HG03432 (cell line): ENCODE measurements at regions not wholly inside any gene's neighbourhood (a gene's known extent, or its start where the extent isn't known, plus 50 kb on each side); places are given as distances from the start of the nearest gene placed in this dataset.

Source experiments
- ATAC-seq: cut with Tn5 transposase; IDR thresholded peaks from one replicate; pipeline ENCODE4 v1.9.1; 2021; ENCODE audit warnings: mild to moderate bottlenecking, moderate library complexity; ENCODE audit not compliant: unreplicated experiment

- ATAC-seq = no peak
These were observed 161.6 kb downstream of the C5orf15 start for GRCh38 chr5:133806847-133807246.

- ATAC-seq = no peak
These were observed 166.3 kb downstream of the C5orf15 start for GRCh38 chr5:133801955-133802751.

- ATAC-seq = no peak
These were observed 167.0 kb downstream of the C5orf15 start for GRCh38 chr5:133801431-133801830.

GRCh38 chr5:133799571-133800237, 168.7 kb downstream of the C5orf15 start:
- no peak for ATAC-seq

- no peak for ATAC-seq
These were observed 171.3 kb downstream of the C5orf15 start for GRCh38 chr5:133797167-133797566.

GRCh38 chr5:133796186-133796585, 172.2 kb downstream of the C5orf15 start:
- no peak for ATAC-seq

- no peak for ATAC-seq
These were observed 173.5 kb downstream of the C5orf15 start for GRCh38 chr5:133794771-133795415.

- ATAC-seq = no peak
These were observed 174.5 kb downstream of the C5orf15 start for GRCh38 chr5:133793756-133794465.

GRCh38 chr5:133792655-133793054, 175.8 kb downstream of the C5orf15 start:
- no peak for ATAC-seq

- no peak for ATAC-seq
These were observed 176.4 kb downstream of the C5orf15 start for GRCh38 chr5:133792024-133792423.

GRCh38 chr5:133790898-133791297, 177.5 kb downstream of the C5orf15 start:
- no peak for ATAC-seq

GRCh38 chr5:133789428-133789827, 177.1 kb upstream of the FSTL4 start:
- ATAC-seq = no peak

GRCh38 chr5:133788121-133788520, 175.8 kb upstream of the FSTL4 start:
- ATAC-seq = no peak

GRCh38 chr5:133786420-133786819, 174.1 kb upstream of the FSTL4 start:
- ATAC-seq = no peak

GRCh38 chr5:133785182-133785581, 172.8 kb upstream of the FSTL4 start:
- ATAC-seq = no peak

- no peak for ATAC-seq
These were observed 171.1 kb upstream of the FSTL4 start for GRCh38 chr5:133783481-133783880.

- ATAC-seq = no peak
These were observed 170.4 kb upstream of the FSTL4 start for GRCh38 chr5:133782736-133783135.

- ATAC-seq = no peak
These were observed 169.3 kb upstream of the FSTL4 start for GRCh38 chr5:133781436-133782225.

GRCh38 chr5:133780619-133781280, 168.4 kb upstream of the FSTL4 start:
- no peak for ATAC-seq
